HG03520 (cell line): ENCODE measurements at regions not wholly inside any gene's neighbourhood (a gene's known extent, or its start where the extent isn't known, plus 50 kb on each side); places are given as distances from the start of the nearest gene placed in this dataset.
A peak's percentile ranks its signal among the peaks of the same experiment; 100 is the strongest.

Experiments
- ATAC-seq: cut with Tn5 transposase; IDR thresholded peaks from one replicate; pipeline ENCODE4 v1.9.1; 2021; ENCODE audit warnings: mild to moderate bottlenecking, moderate library complexity; ENCODE audit not compliant: unreplicated experiment

GRCh38 chr6:145175470-145175869 is 559.9 kb downstream of the EPM2A start:
- ATAC-seq = no peak

GRCh38 chr6:145178391-145178790 is 556.9 kb downstream of the EPM2A start:
- ATAC-seq = no peak

DNA sequence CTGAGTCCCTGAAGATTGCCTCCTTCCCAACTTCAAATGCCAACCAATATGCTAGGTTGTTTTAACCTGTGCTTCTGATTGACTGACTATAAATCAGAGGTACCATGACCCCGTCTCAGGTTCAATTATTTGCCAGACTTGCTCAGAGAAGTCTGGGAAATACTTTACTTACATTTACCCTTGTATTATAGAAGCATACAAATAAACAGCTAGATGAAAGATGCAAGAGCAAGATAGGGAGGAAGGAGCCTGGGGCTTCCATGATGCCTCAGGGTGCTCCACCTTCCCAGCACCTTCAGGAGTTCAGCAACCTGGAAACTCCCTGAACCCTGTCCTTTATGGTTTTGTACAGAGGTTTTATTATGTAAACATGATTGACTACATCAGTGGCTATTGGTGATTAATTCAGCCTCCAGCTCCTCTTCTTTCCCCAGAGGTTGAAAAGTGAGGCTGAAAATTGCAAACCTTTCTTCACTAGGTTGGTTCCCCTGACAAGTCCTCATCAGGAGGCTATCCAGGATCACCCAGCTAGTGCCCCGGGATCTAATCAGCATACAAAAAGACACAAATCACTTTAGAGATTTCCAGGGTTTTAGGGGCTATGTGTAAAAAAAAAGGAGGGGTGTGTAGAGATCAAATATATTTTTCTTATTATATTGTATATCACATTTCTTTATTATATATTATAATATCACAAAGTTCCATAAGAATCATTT is 547.7 kb downstream of the EPM2A start:
- no peak for ATAC-seq

DNA sequence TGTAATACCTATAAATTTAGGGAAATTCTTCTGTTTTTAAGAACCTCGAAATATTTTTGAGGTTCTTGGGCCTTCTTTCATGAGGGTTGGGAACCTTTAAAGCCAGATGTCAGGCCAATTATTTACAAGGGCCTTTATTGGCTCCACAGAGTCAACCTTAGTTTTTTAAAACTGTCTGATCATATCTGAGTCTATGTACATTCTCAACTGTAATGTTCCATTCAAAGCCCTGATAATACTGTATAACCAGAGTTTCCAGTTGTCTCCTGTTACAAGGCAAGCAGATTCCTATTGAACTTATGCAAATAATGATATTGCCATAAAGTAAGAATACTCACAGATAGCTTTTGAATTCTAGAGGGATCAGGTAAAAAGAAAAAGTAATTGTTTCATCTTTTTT is 545.5 kb downstream of the EPM2A start:
- ATAC-seq = no peak

GRCh38 chr6:145194389-145194788 is 540.9 kb downstream of the EPM2A start:
- no peak for ATAC-seq

GRCh38 chr6:145199961-145200360 is 535.4 kb downstream of the EPM2A start:
- ATAC-seq = no peak

DNA sequence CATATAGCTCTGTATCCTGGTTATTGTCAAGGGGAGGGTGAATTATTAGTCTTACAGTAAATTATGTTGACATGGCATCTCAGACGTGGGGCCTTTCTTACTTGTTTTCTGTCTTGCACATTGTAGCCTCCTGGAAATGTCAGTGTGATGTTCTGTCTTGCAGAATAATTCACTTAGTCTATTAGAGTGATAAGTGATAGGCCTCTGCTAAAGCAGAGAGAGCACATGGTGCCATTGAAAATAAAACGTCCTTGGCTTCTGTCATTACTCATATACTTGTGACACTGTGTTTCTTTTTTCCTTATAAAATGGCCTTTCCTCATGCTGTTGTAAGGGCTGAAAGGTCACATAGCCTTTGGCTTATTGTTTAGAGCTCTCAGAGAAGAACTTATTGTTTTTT is 531.0 kb downstream of the EPM2A start:
- ATAC-seq = no peak

DNA sequence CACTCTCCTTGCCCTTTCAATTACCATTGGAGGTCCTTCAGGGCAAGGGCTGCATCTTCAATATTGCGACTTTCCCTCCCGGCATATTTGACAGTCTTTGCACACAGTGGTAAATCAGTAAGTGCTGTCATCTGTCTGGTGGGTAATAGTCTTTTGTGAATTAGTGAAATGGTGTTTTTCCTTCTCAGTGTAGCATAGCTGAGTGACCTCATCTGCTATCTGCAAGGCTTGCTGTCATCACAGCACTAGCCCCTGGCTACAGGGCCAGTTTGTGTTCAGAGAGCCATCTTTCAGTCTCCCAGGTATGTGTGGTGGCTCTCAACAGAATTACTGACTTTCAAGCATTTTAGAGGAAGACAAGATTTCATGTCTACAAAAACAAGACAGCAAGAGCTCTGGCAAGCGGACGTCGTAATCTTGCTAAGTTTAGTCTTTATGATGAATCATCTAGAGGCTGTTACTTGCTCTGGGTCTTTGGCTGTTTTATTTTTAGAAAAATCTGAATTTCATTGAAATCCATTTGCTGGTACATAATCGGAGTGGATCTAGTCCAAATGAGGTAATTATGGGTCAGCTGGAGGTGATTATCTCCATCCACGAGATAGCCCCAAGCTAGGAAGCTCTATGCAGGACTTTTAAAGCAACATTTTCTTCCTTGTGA is 528.9 kb downstream of the EPM2A start:
- no peak for ATAC-seq

DNA sequence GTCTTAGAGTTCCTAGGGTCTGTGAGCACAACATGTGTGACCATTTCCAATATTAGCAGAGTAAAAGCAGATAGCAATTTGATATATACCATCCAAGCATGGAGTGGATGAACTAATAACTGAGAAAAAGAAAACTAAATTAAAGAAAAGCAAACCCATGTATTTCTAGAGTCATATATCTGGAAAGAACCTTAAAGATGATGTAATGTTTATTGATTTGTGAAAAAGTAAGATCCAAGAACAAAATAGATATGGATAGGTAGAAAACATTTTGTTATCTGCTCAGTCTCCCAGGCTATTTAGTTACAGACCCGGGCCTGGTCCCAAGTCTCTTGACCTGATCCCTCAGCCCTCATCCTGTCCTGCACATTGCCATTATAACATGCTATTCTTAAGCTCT is 526.8 kb downstream of the EPM2A start:
- no peak for ATAC-seq

DNA sequence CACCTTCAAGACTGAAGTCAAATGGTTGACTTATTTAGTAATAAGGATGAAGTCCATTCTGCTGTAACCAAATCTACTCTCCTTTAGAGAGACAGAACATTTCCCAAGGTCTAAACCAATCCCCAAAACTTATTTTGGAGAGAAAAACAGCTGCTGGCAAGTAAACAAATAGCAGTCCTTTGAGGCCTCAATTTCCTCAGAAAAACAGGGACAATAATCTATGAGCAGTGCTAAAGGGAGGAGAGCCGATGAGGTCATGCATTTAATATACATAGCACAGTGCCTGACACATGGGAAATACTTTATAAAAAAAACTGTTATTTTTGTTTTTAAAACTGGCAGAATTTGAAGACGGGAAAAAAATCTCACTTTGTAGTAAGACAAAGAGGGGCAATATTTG is 526.0 kb downstream of the EPM2A start:
- no peak for ATAC-seq

DNA sequence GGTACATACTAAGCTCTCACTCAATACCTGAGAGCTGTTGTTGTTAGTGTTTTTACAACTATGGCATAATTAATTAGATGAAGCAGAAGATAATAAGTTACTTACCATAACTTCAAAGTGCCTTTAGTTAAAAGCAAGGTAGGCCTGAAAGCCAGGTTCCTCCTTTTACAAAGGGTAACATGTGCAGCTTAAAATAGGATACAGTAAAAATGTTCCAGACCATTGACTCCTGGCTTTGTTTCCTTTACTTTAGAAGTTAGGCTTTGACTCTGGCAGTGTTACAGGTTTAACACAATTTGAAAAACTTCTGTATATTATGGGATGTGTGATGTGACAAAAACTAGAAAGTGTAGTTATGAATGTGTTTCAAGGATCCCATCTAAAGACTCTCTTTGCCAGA is 522.5 kb downstream of the EPM2A start:
- peak; percentile 33 for ATAC-seq

DNA sequence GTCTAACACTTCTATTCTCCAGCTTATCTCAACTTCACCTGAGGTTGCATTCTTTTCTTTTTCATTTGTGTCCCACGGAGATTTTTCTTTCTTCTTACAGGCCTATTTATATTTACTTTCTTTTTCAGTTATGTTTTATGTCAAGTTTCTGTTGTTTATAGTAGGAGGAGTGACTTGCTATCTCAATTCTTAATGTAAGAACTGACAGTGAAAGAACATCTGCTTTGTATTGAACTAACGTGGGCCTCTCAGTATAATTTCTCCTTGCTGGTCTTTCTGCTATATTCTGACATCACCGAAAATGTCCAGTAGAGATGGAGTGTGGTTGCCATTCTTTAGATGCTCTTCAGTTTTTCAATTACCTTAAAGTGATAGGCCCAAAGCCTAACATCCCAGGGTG is 521.7 kb downstream of the EPM2A start:
- peak; percentile 86 for ATAC-seq

DNA sequence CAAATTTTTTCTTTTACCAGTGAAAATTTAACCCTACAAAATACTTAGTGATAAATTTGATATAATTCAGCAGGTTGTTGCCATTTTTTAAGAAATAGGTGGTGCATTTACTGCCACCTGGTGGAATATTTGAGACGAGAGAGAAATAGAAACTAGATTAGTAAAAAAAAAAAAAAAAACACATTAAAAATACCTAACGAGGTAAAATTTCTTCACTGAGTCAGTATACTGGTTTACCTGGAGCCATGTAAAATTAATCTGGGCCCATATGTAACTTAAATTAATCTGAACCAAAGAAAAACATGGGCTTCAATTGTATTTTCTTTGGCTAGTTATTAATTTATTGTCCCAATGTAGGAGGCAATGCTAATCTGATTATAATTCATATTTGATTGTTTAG is 520.8 kb downstream of the EPM2A start:
- ATAC-seq = no peak

GRCh38 chr6:145224450-145224849 is 510.9 kb downstream of the EPM2A start:
- no peak for ATAC-seq

DNA sequence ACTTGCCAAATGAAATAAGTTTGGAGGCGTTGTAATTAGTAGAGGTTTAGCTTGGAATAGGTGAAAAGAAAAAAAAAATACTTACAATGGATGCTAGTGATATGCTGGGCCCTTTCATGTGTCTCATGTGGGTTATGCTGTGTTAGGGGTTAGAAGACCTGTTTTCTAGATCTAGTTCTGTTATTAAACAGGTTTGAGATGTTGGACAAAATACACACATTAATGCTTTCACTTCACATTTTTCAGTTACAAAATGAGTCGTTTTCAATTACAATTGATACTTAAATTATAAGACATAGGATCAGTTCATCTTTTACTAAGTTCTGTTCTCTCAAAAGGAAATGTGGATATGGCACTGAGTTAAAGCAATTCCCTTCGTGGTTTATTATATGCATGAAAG is 509.8 kb downstream of the EPM2A start:
- no peak for ATAC-seq

GRCh38 chr6:145227593-145227992 is 507.7 kb downstream of the EPM2A start:
- no peak for ATAC-seq

DNA sequence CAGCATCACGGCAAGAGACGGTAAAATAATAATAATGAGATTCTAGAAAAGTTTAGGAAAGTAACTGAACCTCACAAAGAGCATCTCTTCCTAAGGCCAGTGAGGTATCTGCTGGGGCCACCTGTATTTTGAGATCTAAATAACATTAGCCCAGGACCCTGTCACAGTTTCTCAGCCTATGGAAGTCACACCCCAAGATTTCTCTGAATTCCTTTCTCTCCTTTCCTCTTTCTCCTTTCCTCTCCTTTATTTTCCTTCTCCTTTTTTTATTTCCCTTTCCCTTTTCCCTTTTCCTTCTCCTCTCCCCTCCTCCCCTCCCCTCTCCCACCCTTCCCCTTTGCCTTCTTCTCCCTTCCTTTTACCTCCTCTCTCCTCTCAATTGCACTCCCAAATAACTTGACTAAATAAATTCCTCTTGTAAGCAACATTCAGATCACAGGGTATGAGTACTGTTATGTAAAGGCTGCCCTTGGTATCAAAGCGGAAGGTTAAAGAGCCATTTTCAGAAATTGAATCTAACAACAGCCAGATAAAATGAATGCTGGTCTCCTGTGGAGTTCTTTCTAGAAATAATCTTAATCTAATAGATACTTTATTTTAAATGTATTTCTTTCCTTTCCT is 506.2 kb downstream of the EPM2A start:
- ATAC-seq = no peak

- no peak for ATAC-seq
Measured at GRCh38 chr6:145233955-145234354, 501.4 kb downstream of the EPM2A start.

- ATAC-seq = no peak
Measured at GRCh38 chr6:145235207-145235606, 500.1 kb downstream of the EPM2A start.

- ATAC-seq = no peak
Measured at GRCh38 chr6:145238787-145239186, 496.5 kb downstream of the EPM2A start.

GRCh38 chr6:145241039-145241438 is 494.3 kb downstream of the EPM2A start:
- no peak for ATAC-seq

GRCh38 chr6:145241721-145242120 is 493.6 kb downstream of the EPM2A start:
- ATAC-seq = no peak
